NB4 (cell line): ENCODE measurements at regions not wholly inside any gene's neighbourhood (a gene's known extent, or its start where the extent isn't known, plus 50 kb on each side); places are given as distances from the start of the nearest gene placed in this dataset.

ENCODE experiments used
- DNase-seq: peaks from one replicate; pipeline ENCODE4 v3.0.0; 2010; ENCODE audit warnings: low read depth
- H3K4me3 ChIP-seq: one replicate; pipeline ENCODE4 v1.5.1; 2011; ENCODE audit warnings: mild to moderate bottlenecking, low read depth, low read length, moderate library complexity
- CTCF ChIP-seq: IDR thresholded peaks from one replicate; pipeline ENCODE4 v1.5.1; 2012; ENCODE audit warnings: low read depth, low read length
- MAX ChIP-seq: IDR thresholded peaks from 2 replicates; pipeline ENCODE4 v1.6.1; 2011; ENCODE audit warnings: low read depth, low read length
- MYC ChIP-seq: IDR thresholded peaks from 2 replicates; pipeline ENCODE4 v1.6.1; 2011; ENCODE audit warnings: low read depth, low read length
- POLR2A ChIP-seq: IDR thresholded peaks from 2 replicates; pipeline ENCODE4 v1.6.1; 2011; ENCODE audit warnings: mild to moderate bottlenecking; ENCODE audit not compliant: insufficient read length; ENCODE audit errors: extremely low read depth

DNA sequence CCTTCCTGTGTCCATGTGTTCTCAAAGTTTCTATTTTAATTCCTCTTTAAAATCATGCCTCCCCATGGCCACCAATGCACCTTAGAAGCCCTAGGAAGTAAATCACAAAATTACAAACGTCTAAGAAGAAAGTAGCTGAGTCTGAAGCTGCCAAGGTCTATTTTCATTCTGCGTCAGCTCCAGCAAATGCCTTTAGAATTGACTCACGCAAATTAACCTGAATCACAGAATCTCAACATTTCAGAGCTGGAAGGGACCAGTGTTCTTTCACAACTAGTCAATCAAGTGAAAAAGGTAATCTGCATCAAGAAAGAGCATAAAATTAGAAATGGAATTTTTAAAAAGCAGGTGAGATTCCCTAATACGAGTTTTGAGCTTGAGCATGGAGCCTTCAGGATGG is 1017.6 kb downstream of the SORCS3 start:
- no peak overlapping the region for H3K4me3 ChIP-seq

GRCh38 chr10:105656856-105657255 is 1015.8 kb downstream of the SORCS3 start:
- no peak for TF ChIP-seq POLR2A
- no peak for TF ChIP-seq MAX
- TF ChIP-seq CTCF, result no peak
- TF ChIP-seq MYC, result no peak
- DNase-seq, result no peak
- no peak overlapping the region for H3K4me3 ChIP-seq

More for the DNA sequence above, 1017.6 kb downstream of the SORCS3 start:
- TF ChIP-seq POLR2A (no peak), MYC (no peak), CTCF (no peak), MAX (no peak)
- DNase-seq, result no peak

GRCh38 chr10:105650306-105650705 is 1009.2 kb downstream of the SORCS3 start:
- no peak for DNase-seq
- TF ChIP-seq MYC, result no peak
- TF ChIP-seq MAX, result no peak
- TF ChIP-seq POLR2A, result no peak
- TF ChIP-seq CTCF, result no peak
- no peak overlapping the region for H3K4me3 ChIP-seq

GRCh38 chr10:105647354-105647753 is 1006.3 kb downstream of the SORCS3 start:
- no peak overlapping the region for H3K4me3 ChIP-seq
- no peak for DNase-seq
- TF ChIP-seq CTCF, result no peak
- TF ChIP-seq POLR2A, result no peak
- no peak for TF ChIP-seq MAX
- no peak for TF ChIP-seq MYC

DNA sequence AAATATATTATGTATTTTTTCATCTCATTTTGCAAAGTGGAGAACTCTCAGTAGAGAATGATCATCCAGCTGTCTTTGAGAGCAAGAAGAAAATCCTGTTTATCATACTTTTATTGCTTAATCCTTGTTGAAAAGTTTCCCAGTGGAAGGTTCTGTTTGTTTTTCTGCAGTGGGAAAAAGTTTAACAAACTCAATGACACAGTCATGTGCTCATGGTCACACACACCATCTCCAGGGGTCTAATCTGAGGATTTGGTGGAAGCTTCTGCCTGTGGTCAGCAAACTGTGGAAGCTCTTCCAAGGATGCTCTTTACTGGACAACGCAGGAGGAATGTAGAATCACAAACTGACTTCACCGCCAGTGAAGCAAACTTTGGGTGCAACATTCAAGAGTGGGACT is 1003.9 kb downstream of the SORCS3 start:
- H3K4me3 ChIP-seq, result no peak overlapping the region
- TF ChIP-seq POLR2A (no peak), CTCF (no peak), MAX (no peak), MYC (no peak)
- no peak for DNase-seq

- no peak for DNase-seq
- no peak overlapping the region for H3K4me3 ChIP-seq
- TF ChIP-seq MAX, result no peak
Observed at GRCh38 chr10:105644559-105644958, 1003.5 kb downstream of the SORCS3 start.
